Panc1 (cell line): ENCODE measurements at regions not wholly inside any gene's neighbourhood (a gene's known extent, or its start where the extent isn't known, plus 50 kb on each side); places are given as distances from the start of the nearest gene placed in this dataset.

Experiments used
- CTCF ChIP-seq: fragments of 450-650 bp; IDR thresholded peaks from 2 replicates; pipeline ENCODE4 v1.5.1; 2017; ENCODE audit warnings: mild to moderate bottlenecking
- POLR2AphosphoS5 ChIP-seq: IDR thresholded peaks from 2 replicates; pipeline ENCODE4 v1.6.1; 2012; ENCODE audit warnings: mild to moderate bottlenecking, low read depth, low read length, moderate library complexity
- SIN3A ChIP-seq: IDR thresholded peaks from 2 replicates; pipeline ENCODE4 v1.6.1; 2012; ENCODE audit warnings: low read depth, mild to moderate bottlenecking, low read length, moderate library complexity, borderline replicate concordance; ENCODE audit not compliant: insufficient read depth
- TF ChIP-seq, protein P1 (sequence below), 2 experiments: IDR thresholded peaks; 2 replicates each; pipeline ENCODE4 v1.6.1; 2011 to 2012; ENCODE audit warnings: low read depth in 2 of 2, control low read depth in 1 of 2, low read length in 1 of 2, mild to moderate bottlenecking in 1 of 2, moderate library complexity in 1 of 2; ENCODE audit not compliant: insufficient read depth in 1 of 2

DNA sequence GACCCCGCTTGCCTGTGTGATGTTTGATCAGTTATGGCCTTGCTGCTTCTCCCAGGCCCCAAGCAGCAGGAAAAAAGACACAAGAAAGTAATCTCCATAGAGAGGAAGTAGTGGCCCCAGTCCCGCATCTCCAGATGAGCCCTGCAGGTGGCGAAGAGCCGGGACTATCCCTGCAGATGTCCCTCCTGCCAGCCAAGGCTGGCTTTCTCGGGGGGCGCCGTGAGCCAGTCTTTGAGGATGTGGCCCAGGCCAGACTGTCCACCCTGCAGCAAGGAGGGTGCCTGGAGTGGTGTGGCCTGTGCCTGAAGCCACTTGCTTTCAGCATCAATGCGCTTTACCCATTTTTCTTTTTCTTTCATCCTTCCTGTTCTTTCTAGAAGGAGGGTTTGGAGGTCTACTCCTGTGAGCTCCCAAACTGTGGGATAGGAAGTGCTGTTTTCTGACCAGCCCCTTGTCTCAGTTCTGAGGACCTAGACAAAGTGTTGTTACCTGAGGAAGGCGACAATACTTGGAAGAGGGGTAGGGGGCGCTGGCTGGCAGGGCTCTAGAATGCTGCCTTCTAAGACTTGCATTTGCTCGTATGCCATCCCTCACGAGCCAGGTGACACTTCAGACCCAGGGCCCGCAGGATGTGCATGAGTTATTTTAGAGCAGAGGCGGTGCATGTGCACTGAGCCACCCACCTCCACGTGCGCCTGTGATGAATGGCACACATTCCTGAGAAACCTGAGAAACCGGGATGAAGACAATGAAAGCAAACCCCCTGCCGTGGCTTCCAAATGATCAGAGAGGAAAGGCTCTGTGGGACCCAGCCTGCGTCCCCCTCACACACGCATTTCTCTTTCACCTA is 255.8 kb downstream of the FBXO15 start:
- TF ChIP-seq CTCF = peak; percentile 52
- TF ChIP-seq SIN3A = no peak
- TF ChIP-seq POLR2AphosphoS5 = no peak
- TF ChIP-seq, protein P1, sequence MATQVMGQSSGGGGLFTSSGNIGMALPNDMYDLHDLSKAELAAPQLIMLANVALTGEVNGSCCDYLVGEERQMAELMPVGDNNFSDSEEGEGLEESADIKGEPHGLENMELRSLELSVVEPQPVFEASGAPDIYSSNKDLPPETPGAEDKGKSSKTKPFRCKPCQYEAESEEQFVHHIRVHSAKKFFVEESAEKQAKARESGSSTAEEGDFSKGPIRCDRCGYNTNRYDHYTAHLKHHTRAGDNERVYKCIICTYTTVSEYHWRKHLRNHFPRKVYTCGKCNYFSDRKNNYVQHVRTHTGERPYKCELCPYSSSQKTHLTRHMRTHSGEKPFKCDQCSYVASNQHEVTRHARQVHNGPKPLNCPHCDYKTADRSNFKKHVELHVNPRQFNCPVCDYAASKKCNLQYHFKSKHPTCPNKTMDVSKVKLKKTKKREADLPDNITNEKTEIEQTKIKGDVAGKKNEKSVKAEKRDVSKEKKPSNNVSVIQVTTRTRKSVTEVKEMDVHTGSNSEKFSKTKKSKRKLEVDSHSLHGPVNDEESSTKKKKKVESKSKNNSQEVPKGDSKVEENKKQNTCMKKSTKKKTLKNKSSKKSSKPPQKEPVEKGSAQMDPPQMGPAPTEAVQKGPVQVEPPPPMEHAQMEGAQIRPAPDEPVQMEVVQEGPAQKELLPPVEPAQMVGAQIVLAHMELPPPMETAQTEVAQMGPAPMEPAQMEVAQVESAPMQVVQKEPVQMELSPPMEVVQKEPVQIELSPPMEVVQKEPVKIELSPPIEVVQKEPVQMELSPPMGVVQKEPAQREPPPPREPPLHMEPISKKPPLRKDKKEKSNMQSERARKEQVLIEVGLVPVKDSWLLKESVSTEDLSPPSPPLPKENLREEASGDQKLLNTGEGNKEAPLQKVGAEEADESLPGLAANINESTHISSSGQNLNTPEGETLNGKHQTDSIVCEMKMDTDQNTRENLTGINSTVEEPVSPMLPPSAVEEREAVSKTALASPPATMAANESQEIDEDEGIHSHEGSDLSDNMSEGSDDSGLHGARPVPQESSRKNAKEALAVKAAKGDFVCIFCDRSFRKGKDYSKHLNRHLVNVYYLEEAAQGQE (IDR thresholded peaks at IDR 0.05; ENCODE audit: insufficient read depth in 1 of 2, low read depth in 2 of 2, low read length in 1 of 2) = no peak
